ENCODE measurements at regions not wholly inside any gene's neighbourhood (a gene's known extent, or its start where the extent isn't known, plus 50 kb on each side); places are given as distances from the start of the nearest gene placed in this dataset.

DNA sequence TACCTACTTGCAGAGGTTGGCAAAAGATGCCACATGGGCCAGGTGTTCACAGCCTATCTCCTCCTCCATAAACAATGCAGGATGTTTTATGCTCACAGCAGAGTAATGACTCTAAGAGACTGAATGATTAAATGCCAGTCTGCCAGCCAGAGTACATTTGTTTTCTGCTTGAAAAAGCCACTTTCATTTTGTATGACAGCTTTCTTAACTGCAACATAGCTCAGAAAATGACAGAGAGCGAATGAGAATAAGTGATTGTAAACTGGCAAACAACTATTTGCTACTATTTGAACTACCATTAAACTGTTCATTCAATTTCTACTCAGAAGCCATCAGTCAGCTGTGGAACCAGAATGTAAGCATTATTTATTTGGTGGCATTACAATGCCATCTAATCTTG, 50.6 kb upstream of the DCC start:
- no peak for DNase-seq (ENCODE audit: low read depth)

Measured in HS-27A (cell line).